Loucy (cell line): ENCODE measurements at regions not wholly inside any gene's neighbourhood (a gene's known extent, or its start where the extent isn't known, plus 50 kb on each side); places are given as distances from the start of the nearest gene placed in this dataset.

ENCODE experiments used
- CTCF ChIP-seq: fragments of 200-600 bp; sonication (generic); conservative IDR thresholded peaks from 2 replicates; pipeline ENCODE4 v1.5.1; 2014; ENCODE audit warnings: mild to moderate bottlenecking, antibody characterized with exemption, low read length
- EZH2phosphoT487 ChIP-seq: fragments of 200-600 bp; IDR thresholded peaks from 2 replicates; pipeline ENCODE4 v1.6.1; 2018; ENCODE audit warnings: antibody characterized with exemption, mild to moderate bottlenecking, moderate library complexity, borderline replicate concordance

GRCh38 chr5:35483780-35484179 lies 133.9 kb upstream of the SPEF2 start:
- TF ChIP-seq CTCF (no peak), EZH2phosphoT487 (no peak)
